Progenitor cell of endocrine pancreas (in vitro differentiated cells): ENCODE measurements at regions not wholly inside any gene's neighbourhood (a gene's known extent, or its start where the extent isn't known, plus 50 kb on each side); places are given as distances from the start of the nearest gene placed in this dataset.

ENCODE experiments used
- DNase-seq: peaks from one replicate; pipeline ENCODE4 v3.0.0; 2021; ENCODE audit warnings: low spot score; ENCODE audit not compliant: unreplicated experiment
- H3K27ac Mint-ChIP-seq: 2 replicates; pipeline ENCODE4 v1.8.0; 2021; ENCODE audit warnings: mild to moderate bottlenecking, moderate library complexity, mixed read lengths
- H3K27me3 Mint-ChIP-seq: 2 replicates; pipeline ENCODE4 v1.8.0; 2021; ENCODE audit warnings: mixed read lengths
- H3K36me3 Mint-ChIP-seq: 2 replicates; pipeline ENCODE4 v1.8.0; 2022; ENCODE audit warnings: mixed read lengths; ENCODE audit not compliant: insufficient read depth
- H3K4me1 Mint-ChIP-seq: 2 replicates; pipeline ENCODE4 v1.8.0; 2021; ENCODE audit warnings: low read depth, mixed read lengths
- H3K4me3 Mint-ChIP-seq: 2 replicates; pipeline ENCODE4 v1.8.0; 2021; ENCODE audit warnings: low read depth, mild to moderate bottlenecking, moderate library complexity, mixed read lengths
- H3K9me3 Mint-ChIP-seq: 2 replicates; pipeline ENCODE4 v1.8.0; 2021; ENCODE audit warnings: low read depth, mixed read lengths
- TF ChIP-seq, protein P1 (sequence below): fragments of 200-600 bp; sonication (generic); IDR thresholded peaks from one replicate; pipeline ENCODE4 v1.5.0; 2021; ENCODE audit warnings: antibody characterized with exemption, mild to moderate bottlenecking; ENCODE audit not compliant: unreplicated experiment

DNA sequence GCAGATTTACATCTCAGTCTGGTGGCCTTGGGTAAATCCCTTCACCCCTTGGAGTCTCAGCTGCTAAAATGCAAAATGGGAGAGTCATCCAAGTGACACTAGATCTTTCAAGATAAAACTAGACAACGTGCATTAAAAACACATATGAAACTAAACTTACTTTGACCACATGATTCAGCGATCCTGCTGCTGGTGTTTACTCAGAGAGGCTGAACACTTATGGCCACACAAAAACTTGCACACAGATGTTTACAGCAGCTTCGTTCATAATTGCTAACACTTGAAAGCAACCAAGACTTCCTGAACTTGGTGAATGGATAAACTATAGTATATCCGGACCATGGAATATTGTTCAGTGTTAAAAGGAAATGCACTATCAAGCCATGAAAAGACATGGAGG, 55.3 kb upstream of the GPR6 start:
- H3K27me3 Mint-ChIP-seq, result peaks cover 11% of the 10 kb centered on the region
- no peaks in the 10 kb centered on the region for H3K9me3 Mint-ChIP-seq
- H3K36me3 Mint-ChIP-seq, result no peaks in the 10 kb centered on the region
- no peaks in the 10 kb centered on the region for H3K4me1 Mint-ChIP-seq
- H3K4me3 Mint-ChIP-seq, result no peak overlapping the region
- TF ChIP-seq, protein P1, sequence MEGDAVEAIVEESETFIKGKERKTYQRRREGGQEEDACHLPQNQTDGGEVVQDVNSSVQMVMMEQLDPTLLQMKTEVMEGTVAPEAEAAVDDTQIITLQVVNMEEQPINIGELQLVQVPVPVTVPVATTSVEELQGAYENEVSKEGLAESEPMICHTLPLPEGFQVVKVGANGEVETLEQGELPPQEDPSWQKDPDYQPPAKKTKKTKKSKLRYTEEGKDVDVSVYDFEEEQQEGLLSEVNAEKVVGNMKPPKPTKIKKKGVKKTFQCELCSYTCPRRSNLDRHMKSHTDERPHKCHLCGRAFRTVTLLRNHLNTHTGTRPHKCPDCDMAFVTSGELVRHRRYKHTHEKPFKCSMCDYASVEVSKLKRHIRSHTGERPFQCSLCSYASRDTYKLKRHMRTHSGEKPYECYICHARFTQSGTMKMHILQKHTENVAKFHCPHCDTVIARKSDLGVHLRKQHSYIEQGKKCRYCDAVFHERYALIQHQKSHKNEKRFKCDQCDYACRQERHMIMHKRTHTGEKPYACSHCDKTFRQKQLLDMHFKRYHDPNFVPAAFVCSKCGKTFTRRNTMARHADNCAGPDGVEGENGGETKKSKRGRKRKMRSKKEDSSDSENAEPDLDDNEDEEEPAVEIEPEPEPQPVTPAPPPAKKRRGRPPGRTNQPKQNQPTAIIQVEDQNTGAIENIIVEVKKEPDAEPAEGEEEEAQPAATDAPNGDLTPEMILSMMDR, result no peak
- no peak overlapping the region for H3K27ac Mint-ChIP-seq
- DNase-seq, result no peak

DNA sequence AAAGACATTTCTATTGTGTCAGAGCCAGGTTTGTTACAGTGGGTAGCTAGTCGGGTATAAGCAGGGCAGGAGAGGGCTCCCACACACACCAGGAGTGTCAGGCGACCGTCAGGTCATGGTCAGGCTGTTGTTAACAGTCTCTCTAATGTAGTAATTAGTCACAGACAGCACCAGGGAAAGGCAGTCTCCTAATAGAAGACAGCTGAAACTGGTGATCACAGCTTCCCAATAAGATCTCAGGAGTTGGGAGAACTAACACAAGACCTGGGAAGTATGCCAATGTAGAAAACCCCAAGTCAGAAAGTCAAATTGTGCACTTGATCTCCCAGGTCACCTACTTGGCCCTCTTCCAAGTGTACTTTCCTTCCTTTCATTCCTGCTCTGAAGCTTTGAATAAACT, 53.0 kb upstream of the GPR6 start:
- no peak overlapping the region for H3K4me3 Mint-ChIP-seq
- no peak overlapping the region for H3K27ac Mint-ChIP-seq
- peaks cover 11% of the 10 kb centered on the region for H3K27me3 Mint-ChIP-seq
- no peaks in the 10 kb centered on the region for H3K36me3 Mint-ChIP-seq
- DNase-seq, result no peak
- H3K9me3 Mint-ChIP-seq, result no peaks in the 10 kb centered on the region
- TF ChIP-seq, protein P1, result no peak
- H3K4me1 Mint-ChIP-seq, result no peaks in the 10 kb centered on the region

GRCh38 chr6:109927052-109927451, 51.1 kb upstream of the GPR6 start:
- TF ChIP-seq, protein P1, result no peak
- Mint-ChIP-seq H3K27me3 (peaks cover 8% of the 10 kb centered on the region), H3K9me3 (no peaks in the 10 kb centered on the region), H3K4me3 (no peak overlapping the region), H3K36me3 (no peaks in the 10 kb centered on the region), H3K4me1 (no peaks in the 10 kb centered on the region), H3K27ac (no peak overlapping the region)
- no peak for DNase-seq
